GM11168 (cell line): ENCODE measurements at regions not wholly inside any gene's neighbourhood (a gene's known extent, or its start where the extent isn't known, plus 50 kb on each side); places are given as distances from the start of the nearest gene placed in this dataset.
"Not testable (repeated sequence)": the region's sequence is repeated elsewhere in the genome, so short reads cannot be mapped to it uniquely, and the experiment has no call there.

Source experiments
- in situ Hi-C: fragments of 300-500 bp; cut with MboI; formaldehyde crosslinking; loops from one replicate; pipeline ENCODE4 v1.12.0; 2022; ENCODE audit warnings: low sequenced_read_pairs; ENCODE audit not compliant: unreplicated experiment

DNA sequence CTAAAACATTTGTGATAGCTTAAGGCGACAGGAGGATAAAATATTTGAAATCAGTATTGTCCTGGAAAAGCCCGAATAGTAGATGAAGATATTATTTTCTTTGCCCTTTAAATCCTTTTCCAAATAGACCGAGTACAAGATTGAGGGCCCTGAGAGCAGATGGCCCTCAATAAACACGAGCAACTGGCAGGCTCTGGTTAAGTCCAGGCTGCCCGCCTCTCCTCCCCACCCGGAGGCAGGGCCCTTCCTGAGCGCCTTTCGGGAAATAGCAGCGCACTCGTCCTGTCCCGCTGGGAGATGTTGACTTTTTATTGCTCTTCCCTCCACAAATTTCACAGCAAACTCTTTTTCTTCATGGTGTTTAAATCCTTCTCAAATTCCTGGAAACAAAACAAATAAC lies 50.8 kb upstream of the MAX start:
- in situ Hi-C loops, result no loop called here

DNA sequence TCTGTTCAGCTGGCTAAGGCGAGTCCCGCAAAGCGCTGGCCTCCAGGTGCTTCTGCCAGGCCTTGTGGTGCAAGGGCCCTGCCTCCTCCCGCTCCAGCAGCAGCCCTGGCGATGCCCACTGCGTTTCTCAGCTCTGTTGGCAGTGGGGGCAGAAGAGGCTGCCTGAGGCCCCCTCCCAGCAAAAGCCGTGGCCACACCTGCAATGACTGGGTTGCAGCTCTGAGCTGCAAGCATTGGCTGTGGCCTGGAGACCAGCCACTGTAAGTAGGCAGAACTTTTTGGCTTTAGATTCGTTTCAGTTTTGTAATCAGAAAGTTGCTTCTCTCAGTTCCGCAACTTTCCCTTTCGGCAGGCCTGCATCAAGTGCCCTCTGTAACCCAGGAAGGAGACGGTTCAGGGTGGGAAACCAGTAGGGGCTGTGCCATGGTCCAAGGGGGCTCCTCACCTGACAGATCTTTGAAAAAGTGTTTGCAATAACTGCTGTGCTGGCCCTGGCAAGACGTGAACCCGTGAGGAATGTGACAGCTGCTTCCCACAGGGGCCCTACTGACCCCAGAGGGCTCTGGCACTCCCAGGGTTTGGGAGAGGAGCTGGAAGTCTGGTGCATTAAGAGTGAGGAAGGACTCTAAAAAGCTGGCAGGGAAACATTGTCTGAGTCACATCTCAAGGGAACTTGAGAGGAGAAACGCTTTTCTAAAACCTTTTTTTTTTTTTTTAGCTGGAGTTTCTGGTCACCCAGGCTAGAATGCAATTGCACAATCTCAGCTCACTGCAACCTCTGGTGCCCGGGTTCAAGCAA lies 54.5 kb upstream of the MAX start:
- in situ Hi-C loops, result no loop called here

DNA sequence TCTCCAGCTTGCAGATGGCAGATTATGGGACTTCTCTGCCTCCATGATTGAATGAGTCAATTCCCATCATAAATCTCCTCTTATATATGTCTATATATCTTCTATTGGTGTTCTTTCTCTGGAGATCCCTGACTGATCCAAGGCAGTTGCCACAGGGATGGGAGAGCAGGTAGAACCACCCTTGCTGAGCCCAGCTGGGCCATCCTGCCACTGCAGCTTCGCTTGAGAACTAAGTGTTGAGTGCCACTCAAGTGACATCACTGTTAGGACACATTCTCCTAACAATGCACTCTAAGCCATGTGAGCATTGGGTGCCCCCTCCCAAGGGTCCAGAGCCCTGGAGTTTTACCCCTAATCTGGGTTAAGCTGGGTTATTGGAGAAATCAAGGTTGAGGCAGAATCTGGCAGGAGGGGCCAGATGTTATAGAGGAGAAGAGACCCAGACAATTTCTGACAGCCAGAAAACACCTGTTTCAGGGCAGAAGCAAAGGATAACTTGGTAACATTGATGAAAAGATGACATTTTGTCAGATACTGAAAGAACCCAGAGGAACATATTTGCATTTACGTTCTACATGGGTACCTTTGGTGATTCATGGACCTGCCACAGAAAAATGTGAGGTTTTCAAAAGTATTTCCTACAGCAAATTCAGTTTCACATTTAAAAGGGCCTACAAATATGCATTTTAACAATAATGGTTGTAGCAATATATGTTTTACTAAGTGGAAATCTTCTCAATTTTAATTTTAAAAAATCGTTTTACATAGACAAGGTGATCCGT lies 57.2 kb upstream of the MAX start:
- in situ Hi-C loops, result loop anchor here (10.0 kb wide), 3 partner anchors 125 to 805 kb away; no protein-coding TSS in a partner anchor

- in situ Hi-C loops, result loop anchor here (10.0 kb wide), 3 partner anchors 125 to 805 kb away; no protein-coding TSS in a partner anchor
Measured at GRCh38 chr14:65160091-65160490, 57.8 kb upstream of the MAX start.

DNA sequence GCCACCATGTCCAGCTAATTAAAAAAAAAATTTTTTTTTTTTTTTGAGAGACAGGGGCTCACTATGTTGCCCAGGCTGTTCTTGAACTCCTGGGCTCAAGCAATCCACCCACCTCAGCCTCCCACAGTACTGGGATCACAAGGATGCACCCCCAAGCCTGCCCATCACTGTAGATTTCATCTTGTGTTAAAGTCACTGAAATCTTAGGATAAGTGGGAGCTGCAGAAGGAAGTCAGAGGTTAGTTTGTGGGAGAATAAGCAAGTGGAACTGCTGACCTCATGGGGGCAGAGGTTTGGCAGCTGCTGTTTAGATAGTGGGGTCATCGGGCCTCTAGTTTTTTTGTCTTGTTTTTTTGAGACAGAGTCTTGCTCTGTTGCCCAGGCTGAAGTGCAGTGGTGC lies 59.7 kb upstream of the MAX start:
- in situ Hi-C loops, result loop anchor here (10.0 kb wide), 3 partner anchors 123 to 803 kb away; no protein-coding TSS in a partner anchor

DNA sequence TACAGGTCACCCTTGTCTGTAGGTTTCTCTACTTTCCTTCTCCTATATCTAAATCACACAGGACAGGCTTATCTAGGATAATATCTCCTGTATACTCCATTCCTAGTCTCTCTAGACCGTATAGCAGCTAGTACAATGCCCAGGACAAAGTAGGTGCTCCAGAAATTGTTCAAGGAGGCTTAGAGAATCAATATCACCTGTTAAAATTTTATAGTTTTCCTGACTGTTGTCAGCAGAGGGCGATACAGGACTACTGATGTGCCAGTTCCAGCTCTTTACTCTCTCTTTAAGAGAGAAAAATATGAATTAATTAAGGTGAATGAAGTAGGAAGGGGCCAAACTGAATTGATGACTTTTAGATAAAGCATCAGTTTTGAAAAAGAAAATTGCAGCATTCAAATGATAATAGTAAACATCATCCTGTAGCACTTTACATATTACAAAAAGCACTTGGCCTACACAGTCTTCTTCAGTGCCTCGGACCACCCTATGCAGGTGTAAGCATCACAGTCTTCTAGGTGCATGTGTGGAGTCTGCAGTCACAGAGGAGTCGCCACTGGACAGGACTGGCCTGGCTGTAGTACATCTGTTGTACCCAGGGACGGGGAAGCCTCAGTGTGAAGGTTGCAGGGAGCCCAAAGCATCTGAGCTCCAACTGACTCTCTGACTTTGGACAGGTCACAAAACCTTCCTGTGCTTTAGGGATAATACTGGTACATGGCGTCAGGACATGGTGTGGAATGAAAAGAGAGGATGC lies 61.9 kb upstream of the MAX start:
- in situ Hi-C loops, result loop anchor here (10.0 kb wide), 3 partner anchors 121 to 801 kb away; no protein-coding TSS in a partner anchor

GRCh38 chr14:65164825-65165135 lies 62.5 kb upstream of the MAX start:
- in situ Hi-C loops, result loop anchor here (5.0 to 10.0 kb wide), 4 partner anchors 53 to 800 kb away; no protein-coding TSS in a partner anchor

GRCh38 chr14:65167072-65167645 lies 64.8 kb upstream of the MAX start:
- in situ Hi-C loops, result loop anchor here (5.0 to 10.0 kb wide), 4 partner anchors 50 to 798 kb away; no protein-coding TSS in a partner anchor

DNA sequence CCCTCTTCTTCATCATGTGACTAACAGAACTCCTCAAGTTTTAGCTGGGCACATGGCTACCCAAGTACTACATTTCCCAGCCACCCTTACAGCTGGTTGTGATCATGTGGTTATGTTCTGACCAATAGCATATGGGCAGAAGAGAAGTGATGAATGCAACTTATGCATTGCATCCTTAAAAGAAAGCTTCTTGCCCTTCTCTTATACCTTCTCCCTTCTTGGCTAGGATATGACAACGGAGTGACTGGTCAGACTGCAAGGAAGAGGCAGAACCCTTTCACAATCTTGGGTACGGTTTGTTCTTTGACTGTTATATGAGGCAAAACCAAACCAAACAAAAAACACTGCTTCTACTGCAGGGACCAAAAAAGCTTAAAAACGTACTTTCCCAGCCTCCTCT lies 66.5 kb upstream of the MAX start:
- in situ Hi-C loops, result loop anchor here (5.0 to 10.0 kb wide), 4 partner anchors 48 to 796 kb away; no protein-coding TSS in a partner anchor

GRCh38 chr14:65169351-65169750 lies 67.0 kb upstream of the MAX start:
- in situ Hi-C loops, result loop anchor here (5.0 to 10.0 kb wide), 4 partner anchors 48 to 795 kb away; no protein-coding TSS in a partner anchor

GRCh38 chr14:65170318-65170717 lies 68.0 kb upstream of the MAX start:
- in situ Hi-C loops, result no loop called here

GRCh38 chr14:65170768-65171507 lies 68.6 kb upstream of the MAX start:
- in situ Hi-C loops, result no loop called here

DNA sequence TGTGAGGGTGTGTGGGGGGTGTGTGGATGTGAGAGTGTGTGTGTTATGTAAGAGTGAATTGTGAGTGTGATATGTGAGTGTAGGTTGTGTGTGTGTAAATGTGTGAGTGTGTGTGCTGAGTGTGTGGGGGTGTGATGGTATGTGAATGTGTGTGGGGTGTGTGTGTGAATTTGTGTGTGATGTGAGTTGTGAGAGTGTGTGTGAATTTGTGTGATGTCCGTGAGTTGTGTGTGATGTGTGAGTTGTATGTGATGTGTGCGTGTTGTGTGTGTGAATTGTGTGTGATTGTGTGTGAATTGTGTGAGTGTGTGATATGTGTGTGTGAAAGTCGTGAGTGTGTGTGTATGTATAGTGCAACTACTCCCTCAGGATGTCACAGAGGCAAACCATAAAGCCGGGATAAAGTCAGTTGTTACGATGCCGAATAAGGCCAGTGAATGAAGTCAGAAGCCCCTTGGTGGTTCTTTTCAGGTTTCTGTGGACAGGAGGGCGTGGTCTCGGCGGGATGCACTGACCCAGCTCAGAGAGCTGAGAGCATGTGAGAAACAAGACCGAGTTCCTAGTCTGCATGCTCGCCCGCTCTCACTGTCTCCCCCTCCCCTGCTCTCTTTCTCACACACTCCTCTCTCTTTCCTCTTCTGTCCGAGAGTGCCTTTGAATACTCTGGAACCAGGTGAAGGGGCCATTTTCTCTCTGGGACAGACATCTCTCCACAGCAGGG lies 71.8 kb upstream of the MAX start:
- in situ Hi-C loops, result no loop called here

DNA sequence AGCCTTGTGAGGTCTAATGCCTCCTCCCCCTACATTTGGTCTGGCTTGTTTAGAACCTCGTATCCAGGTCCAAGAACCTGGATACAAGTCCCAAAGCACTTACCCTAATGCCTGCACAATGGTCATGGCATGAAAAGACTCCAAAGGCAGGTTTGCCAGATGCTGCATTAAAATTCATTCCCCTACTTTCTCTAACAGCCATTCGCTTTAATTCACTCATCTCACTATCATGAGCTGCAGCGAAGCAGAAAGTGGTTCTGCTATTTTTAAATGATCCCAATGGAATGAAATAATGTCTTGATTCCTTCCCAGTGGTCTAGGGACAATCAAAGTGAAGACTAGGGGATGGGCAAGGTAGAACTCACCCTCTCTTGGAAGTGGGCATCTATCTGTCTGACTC lies 72.5 kb upstream of the MAX start:
- in situ Hi-C loops, result no loop called here

DNA sequence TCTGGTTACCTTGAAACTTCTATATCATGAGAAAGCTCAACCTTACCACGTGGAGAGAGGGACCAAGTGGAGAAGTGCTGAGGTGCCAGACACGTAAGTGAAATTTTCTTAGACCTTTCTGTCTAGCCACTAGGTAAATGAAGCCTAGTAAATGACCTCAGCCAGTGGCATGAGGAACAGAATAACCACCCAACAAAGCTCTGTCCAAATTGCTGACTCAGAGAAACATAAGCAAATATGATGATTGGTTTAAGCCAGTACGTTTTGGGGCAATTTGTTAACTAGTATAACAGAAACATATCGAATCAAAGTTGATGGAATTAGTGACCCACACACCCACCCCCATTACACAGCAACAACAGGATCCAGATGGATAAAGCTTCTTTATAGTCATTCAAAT lies 75.2 kb upstream of the MAX start:
- in situ Hi-C loops, result no loop called here

DNA sequence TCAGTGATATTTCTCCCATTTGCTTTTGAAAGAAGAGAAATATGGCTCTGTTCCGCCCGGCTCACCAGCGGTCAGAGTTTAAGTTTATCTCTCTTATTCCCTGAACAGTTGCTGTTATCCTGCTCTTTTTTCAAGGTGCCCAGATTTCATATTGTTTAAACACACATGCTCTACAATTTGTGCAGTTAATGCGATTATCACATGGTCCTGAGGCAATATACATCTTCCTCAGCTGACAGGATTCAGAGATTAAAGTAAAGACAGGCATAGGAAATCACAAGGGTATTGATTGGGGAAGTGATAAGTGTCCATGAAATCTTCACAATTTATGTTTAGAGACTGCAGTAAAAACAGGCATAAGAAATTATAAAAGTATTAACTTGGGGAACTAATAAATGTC lies 76.9 kb upstream of the MAX start:
- in situ Hi-C loops, result not testable (repeated sequence)

DNA sequence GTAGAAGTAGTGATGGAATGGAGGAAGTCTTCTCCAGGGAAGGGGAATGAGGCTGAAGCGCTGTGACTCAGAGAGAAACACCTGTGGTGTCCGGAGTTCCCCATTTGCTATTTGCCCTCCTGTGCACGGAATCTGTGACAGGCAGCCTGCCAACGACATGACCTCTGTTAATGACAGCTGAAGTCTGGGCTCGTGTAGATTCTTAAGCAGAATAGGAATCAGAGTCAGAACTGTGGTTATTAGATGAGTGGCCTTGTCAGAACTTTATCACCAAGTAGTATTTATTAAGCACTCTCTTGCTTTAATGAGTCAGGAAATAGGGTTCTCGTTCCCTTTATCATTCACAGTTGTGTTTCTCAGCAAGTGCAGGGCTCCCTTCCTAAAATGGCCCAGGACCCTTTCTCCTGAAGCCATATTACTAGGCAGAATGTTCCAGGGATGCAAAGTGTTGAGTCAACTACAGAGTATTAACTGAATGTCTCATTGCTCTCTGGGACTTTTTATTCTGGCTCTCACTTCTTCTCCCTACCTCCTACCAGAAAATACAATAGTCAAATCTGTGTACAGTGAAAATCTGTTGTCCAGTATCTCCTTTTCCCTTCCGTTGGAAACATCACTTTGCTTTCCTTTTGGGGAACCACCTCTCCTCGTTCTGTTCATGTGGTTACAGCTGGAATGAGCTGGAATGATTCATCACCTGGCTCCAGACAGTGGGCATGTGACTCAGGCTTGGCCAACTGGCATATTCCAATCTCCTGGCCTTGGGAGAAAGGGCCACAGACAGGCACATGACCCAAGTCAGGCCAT lies 77.8 kb upstream of the MAX start:
- in situ Hi-C loops, result no loop called here

GRCh38 chr14:65180725-65181025 lies 78.4 kb upstream of the MAX start:
- in situ Hi-C loops, result no loop called here
